AG20443 (cell line): ENCODE measurements at regions not wholly inside any gene's neighbourhood (a gene's known extent, or its start where the extent isn't known, plus 50 kb on each side); places are given as distances from the start of the nearest gene placed in this dataset.

Experiments used
- DNase-seq: peaks from one replicate; pipeline ENCODE4 v3.0.0; 2012; ENCODE audit warnings: low spot score, mixed read lengths

- DNase-seq = no peak
These were observed 517.4 kb downstream of the BUD13 start for GRCh38 chr11:116255321-116255953.

- DNase-seq = no peak
These were observed 522.6 kb downstream of the BUD13 start for GRCh38 chr11:116250155-116250554.

- DNase-seq = no peak
These were observed 523.2 kb downstream of the BUD13 start for GRCh38 chr11:116249561-116249960.

- DNase-seq = no peak
These were observed 527.9 kb downstream of the BUD13 start for GRCh38 chr11:116244889-116245288.

- no peak for DNase-seq
These were observed 528.3 kb downstream of the BUD13 start for GRCh38 chr11:116244439-116244838.

GRCh38 chr11:116243991-116244390, 528.8 kb downstream of the BUD13 start:
- DNase-seq = no peak

GRCh38 chr11:116242006-116242405, 530.8 kb downstream of the BUD13 start:
- DNase-seq = no peak

- DNase-seq = no peak
These were observed 532.1 kb downstream of the BUD13 start for GRCh38 chr11:116240710-116241109.

- DNase-seq = no peak
These were observed 533.5 kb downstream of the BUD13 start for GRCh38 chr11:116239247-116239646.

- no peak for DNase-seq
These were observed 537.7 kb downstream of the BUD13 start for GRCh38 chr11:116234989-116235568.

GRCh38 chr11:116233561-116233960, 539.2 kb downstream of the BUD13 start:
- DNase-seq = no peak

GRCh38 chr11:116232364-116232828, 540.4 kb downstream of the BUD13 start:
- DNase-seq = no peak

GRCh38 chr11:116231543-116231942, 541.2 kb downstream of the BUD13 start:
- no peak for DNase-seq

GRCh38 chr11:116230438-116230837, 542.3 kb downstream of the BUD13 start:
- DNase-seq = no peak

GRCh38 chr11:116229236-116229970, 543.4 kb downstream of the BUD13 start:
- no peak for DNase-seq

GRCh38 chr11:116226731-116227130, 546.1 kb downstream of the BUD13 start:
- DNase-seq = no peak

- DNase-seq = no peak
These were observed 546.8 kb downstream of the BUD13 start for GRCh38 chr11:116225784-116226585.

- no peak for DNase-seq
These were observed 547.6 kb downstream of the BUD13 start for GRCh38 chr11:116225236-116225635.

GRCh38 chr11:116224889-116225200, 547.9 kb downstream of the BUD13 start:
- no peak for DNase-seq

GRCh38 chr11:116224154-116224888, 548.5 kb downstream of the BUD13 start:
- peak; percentile 63 for DNase-seq

- DNase-seq = no peak
These were observed 551.4 kb downstream of the BUD13 start for GRCh38 chr11:116221351-116221750.

GRCh38 chr11:116219171-116219635, 553.6 kb downstream of the BUD13 start:
- no peak for DNase-seq
